Astrocyte of the spinal cord (primary cell): ENCODE measurements at regions not wholly inside any gene's neighbourhood (a gene's known extent, or its start where the extent isn't known, plus 50 kb on each side); places are given as distances from the start of the nearest gene placed in this dataset.
"Not testable (repeated sequence)": the region's sequence is repeated elsewhere in the genome, so short reads cannot be mapped to it uniquely, and the experiment has no call there.

Experiments
- DNase-seq: peaks from one replicate; pipeline ENCODE4 v3.0.0; 2011; ENCODE audit warnings: low read depth, low spot score
- H3K4me3 ChIP-seq: 2 replicates; pipeline ENCODE4 v1.5.1; 2011; ENCODE audit warnings: low read depth, mild to moderate bottlenecking, low read length, moderate library complexity
- in situ Hi-C: cut with HindIII; loops from 2 replicates; pipeline ENCODE4 v1.10.0; 2017; ENCODE audit warnings: low sequenced_read_pairs
- TF ChIP-seq, protein P1 (sequence below): IDR thresholded peaks from 2 replicates; pipeline ENCODE4 v1.5.1; 2012; ENCODE audit warnings: low read depth, mild to moderate bottlenecking, low read length, inconsistent platforms

DNA sequence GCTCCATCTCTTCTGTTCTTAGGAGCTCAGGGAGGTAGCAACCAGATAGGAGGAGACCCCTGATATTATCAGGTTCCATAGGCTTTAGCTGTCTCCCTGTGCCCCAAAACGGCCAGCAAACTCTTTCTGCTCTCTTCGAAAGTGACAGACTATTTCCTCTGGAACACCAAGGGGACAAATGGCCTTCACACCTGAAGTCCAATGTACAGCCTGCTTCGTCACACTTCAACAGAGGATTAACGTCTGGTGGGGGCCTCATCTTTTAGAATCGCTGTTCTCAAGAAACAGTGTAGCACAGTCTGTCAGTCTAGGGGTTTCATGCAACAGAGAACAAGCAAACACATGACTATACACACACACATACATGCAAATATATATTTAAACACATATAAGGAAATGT is 152.4 kb upstream of the SETMAR start:
- in situ Hi-C loops, result no loop called here
- no peak overlapping the region for H3K4me3 ChIP-seq
- DNase-seq, result no peak
- TF ChIP-seq, protein P1, sequence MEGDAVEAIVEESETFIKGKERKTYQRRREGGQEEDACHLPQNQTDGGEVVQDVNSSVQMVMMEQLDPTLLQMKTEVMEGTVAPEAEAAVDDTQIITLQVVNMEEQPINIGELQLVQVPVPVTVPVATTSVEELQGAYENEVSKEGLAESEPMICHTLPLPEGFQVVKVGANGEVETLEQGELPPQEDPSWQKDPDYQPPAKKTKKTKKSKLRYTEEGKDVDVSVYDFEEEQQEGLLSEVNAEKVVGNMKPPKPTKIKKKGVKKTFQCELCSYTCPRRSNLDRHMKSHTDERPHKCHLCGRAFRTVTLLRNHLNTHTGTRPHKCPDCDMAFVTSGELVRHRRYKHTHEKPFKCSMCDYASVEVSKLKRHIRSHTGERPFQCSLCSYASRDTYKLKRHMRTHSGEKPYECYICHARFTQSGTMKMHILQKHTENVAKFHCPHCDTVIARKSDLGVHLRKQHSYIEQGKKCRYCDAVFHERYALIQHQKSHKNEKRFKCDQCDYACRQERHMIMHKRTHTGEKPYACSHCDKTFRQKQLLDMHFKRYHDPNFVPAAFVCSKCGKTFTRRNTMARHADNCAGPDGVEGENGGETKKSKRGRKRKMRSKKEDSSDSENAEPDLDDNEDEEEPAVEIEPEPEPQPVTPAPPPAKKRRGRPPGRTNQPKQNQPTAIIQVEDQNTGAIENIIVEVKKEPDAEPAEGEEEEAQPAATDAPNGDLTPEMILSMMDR, result no peak

DNA sequence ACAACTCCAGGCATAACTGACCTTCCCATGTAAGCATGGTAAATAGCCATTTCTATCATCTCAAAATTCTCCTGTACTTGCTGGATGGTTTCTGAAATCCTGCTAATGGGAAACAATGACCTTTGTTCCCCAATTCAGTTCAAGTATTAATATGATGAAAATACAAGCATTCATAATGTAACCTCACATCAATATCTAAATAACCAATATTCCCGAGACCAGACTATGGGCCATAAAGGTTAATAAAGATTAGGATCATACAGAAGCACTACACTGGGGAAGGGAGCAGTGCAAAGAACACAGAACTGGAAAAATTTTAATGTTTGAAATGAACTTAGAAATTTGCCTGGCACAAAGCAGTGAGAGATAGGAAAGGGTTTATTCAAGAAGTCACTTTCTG is 151.3 kb upstream of the SETMAR start:
- DNase-seq, result no peak
- in situ Hi-C loops, result no loop called here
- H3K4me3 ChIP-seq, result no peak overlapping the region

DNA sequence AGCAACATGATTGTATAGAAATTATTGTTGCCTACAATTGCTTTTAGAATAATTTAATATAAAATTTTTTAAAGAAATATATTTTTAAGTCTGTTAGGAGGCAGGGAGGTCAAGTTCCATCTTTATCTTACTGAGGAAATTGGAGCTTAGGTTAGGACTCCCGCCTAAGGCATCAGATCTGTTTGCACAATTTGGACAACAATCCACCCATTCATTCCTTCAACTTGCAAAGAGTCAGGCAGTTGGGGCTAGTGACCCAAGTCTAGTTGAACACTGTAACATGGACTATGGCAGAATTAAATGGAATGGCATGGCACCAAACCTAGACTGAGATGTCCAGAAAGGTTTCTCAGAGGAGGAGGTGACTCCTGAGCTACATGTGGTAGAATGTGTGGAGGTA is 149.4 kb upstream of the SETMAR start:
- no peak for DNase-seq
- no peak overlapping the region for H3K4me3 ChIP-seq
- in situ Hi-C loops, result no loop called here
- TF ChIP-seq, protein P1, result no peak

More for the DNA sequence above, 151.3 kb upstream of the SETMAR start:
- TF ChIP-seq, protein P1, result no peak

DNA sequence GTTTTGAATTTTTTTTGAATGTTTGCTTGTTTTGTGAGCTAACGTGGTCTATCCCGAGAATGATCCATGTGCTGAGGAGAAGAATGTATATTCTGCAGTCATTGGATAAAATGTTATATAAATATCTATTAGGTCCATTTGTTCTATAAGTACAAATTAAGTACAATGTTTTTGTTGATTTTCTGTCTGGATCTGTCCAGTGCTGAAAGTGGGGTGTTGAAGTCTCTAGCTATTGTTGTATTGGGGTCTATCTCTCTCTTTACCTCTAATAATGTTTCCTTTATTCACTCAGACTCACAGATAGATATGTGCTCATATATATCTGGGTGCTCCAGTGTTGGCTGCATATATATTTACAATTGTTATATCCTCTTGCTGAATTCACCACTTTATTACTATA is 144.8 kb upstream of the SETMAR start:
- in situ Hi-C loops, result no loop called here
- TF ChIP-seq, protein P1, result no peak
- DNase-seq, result no peak
- H3K4me3 ChIP-seq, result no peak overlapping the region

DNA sequence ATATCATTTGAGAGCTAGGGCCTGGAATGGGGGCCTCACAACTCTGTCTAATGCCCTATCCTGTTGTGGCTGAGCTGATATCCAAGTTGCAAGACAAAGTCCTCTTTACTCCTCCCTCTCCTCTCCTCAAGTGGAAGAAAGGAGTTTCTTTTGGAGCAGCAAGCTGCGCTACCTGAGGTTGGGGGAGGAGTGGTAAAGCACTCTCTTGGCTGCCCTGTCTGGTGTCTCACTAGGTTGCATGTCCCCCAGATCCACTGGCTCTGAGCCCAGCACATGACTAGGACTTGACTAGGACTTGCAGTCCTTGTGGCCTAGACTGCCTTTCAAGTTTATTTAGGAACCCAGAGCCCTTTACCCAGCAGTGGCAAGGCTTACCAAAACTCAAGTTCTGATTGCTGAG is 141.1 kb upstream of the SETMAR start:
- in situ Hi-C loops, result no loop called here
- no peak overlapping the region for H3K4me3 ChIP-seq
- TF ChIP-seq, protein P1, result no peak
- DNase-seq, result no peak

DNA sequence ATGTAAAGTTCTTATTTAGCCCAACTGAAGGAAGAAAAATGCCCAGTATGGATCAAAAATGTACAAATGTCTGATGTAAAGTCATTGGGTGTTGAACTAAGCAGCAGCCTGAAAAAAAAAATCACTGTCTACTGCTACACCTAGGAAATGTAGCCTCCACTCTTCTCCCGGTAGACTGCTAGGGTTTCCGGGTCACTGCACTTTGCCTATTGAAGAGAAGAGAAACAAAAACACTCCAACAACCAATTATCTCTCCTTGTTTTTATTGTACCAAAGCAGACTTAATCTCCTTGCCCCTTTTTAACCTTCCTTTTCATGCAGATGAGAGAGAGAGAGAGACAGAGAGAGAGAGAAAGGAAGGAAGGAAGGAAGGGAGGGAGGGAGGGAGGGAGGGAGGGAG is 140.2 kb upstream of the SETMAR start:
- DNase-seq, result no peak
- in situ Hi-C loops, result no loop called here
- no peak overlapping the region for H3K4me3 ChIP-seq
- TF ChIP-seq, protein P1, result no peak

DNA sequence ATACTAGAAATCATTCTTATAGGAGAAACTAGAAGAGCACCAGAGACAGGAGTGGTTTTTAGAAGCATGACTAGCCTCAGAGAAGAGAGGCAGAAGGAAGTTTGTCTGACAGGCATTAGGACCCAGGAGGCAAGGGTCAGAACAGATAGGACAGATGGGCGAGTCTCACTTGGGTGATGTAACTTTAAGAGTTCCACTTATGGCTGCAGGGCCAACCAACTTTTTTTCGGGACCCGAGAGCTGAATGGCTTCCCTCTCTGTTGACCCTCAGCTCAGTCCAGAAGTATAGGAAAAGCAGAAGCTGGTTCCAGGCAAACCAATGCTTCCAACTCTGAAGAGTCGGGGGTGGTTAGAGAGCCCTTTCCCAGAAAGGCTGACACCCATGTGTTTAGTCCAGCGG is 136.6 kb upstream of the SETMAR start:
- H3K4me3 ChIP-seq, result no peak overlapping the region
- in situ Hi-C loops, result no loop called here
- DNase-seq, result no peak
- TF ChIP-seq, protein P1, result no peak

DNA sequence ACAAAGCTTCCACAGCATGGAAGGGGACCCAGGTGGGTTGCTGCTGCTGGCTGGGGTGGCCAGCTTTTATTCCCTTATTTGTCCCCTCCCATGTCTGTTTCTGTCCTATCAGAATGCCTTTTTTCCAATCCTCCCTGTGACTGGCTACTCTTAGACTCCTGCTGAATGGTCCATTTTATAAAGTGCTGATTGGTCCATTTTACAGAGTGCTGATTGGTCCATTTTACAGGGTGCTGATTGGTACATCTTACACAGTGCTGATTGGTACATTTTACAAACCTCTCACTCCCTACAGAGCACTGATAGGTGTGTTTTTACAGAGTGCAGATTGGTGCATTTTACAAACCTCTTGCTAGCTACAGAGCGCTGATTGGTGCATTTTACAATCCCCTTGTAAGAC is 135.9 kb upstream of the SETMAR start:
- DNase-seq, in situ Hi-C loops, H3K4me3 ChIP-seq: not testable (repeated sequence)
